ENCODE measurements at regions not wholly inside any gene's neighbourhood (a gene's known extent, or its start where the extent isn't known, plus 50 kb on each side); places are given as distances from the start of the nearest gene placed in this dataset.

GRCh38 chr4:111697176-111697942 is 447.9 kb upstream of the FAM241A start:
- WGBS, 2 experiments (ENCODE audit: extremely low coverage in 2 of 2, insufficient read length in 1 of 2), result no CpG with 5 or more reads among the region's 2 CpGs
- ChIA-PET POLR2A (ENCODE audit: unreplicated experiment) (no interaction called here), CTCF (no interaction called here)
- Histone ChIP-seq H2AFZ (replicated peaks; ENCODE audit: low read length, poor library complexity) (no peak overlapping the region), H3K9me3 (ENCODE audit: control insufficient read depth, insufficient read depth, low read length) (no peaks in the 10 kb centered on the region), H3K4me3 (ENCODE audit: insufficient read depth, low read depth, low read length) (no peak overlapping the region), H3K18ac (ENCODE audit: low read depth, low read length) (no peak overlapping the region), H3K9me1 (ENCODE audit: insufficient read depth, low read length) (no peaks in the 10 kb centered on the region), H2BK15ac (ENCODE audit: low read depth, low read length) (no peak overlapping the region), H3K14ac (replicated peaks; ENCODE audit: low read depth, low read length) (no peak overlapping the region), H3K4ac (ENCODE audit: low read depth, low read length) (no peak overlapping the region), H3K56ac (ENCODE audit: extremely low read depth, insufficient read depth, low read length) (no peak overlapping the region), H2BK20ac (ENCODE audit: low read depth, low read length) (no peak overlapping the region), H3K27ac (ENCODE audit: insufficient read depth, low read length) (no peak overlapping the region), H4K8ac (ENCODE audit: low read depth in 2 of 2, low read length in 2 of 2) (no peak overlapping the region), H3K4me2 (ENCODE audit: low read depth, low read length) (no peak overlapping the region), H4K5ac (ENCODE audit: low read depth, low read length) (no peak overlapping the region), H3K36me3 (ENCODE audit: control insufficient read depth, insufficient read depth, low read length) (no peaks in the 10 kb centered on the region), H4K91ac (ENCODE audit: insufficient read depth, low read depth, low read length) (no peak overlapping the region), H4K20me1 (ENCODE audit: insufficient read depth, low read length) (no peaks in the 10 kb centered on the region), H2BK5ac (ENCODE audit: low read depth, low read length, poor library complexity, severe bottlenecking) (no peak overlapping the region), H3K79me1 (ENCODE audit: low read depth in 1 of 2, low read length in 2 of 2) (no peaks in the 10 kb centered on the region), H2BK120ac (ENCODE audit: low read depth, low read length) (no peak overlapping the region), H3K9ac (ENCODE audit: low read depth, low read length) (no peak overlapping the region), H2AK9ac (replicated peaks; ENCODE audit: low read depth, low read length, poor library complexity) (no peak overlapping the region), H3K27me3 (ENCODE audit: control insufficient read depth, insufficient read depth, low read length) (no peaks in the 10 kb centered on the region), H3K4me1 (ENCODE audit: control insufficient read depth, insufficient read depth, low read length) (no peaks in the 10 kb centered on the region), H2AK5ac (ENCODE audit: low read depth, low read length) (no peak overlapping the region), H3K23ac (ENCODE audit: low read depth, low read length) (no peak overlapping the region)
- in situ Hi-C loops (cut with MboI; ENCODE audit: low sequenced_read_pairs), result no loop called here
- ATAC-seq (ENCODE audit: low read depth), result no peak
- no peak for DNase-seq
- no TSS peak for BruUV-seq (replicated peaks)
- dilution Hi-C loops (cut with HindIII; ENCODE audit: low sequenced_read_pairs, unreplicated experiment), result no loop called here
- intact Hi-C loops (cut with micrococcal nuclease), result no loop called here
- TF ChIP-seq CEBPB (IDR thresholded peaks at IDR 0.05; ENCODE audit: low read depth, low read length) (no peak), MAFK (IDR thresholded peaks at IDR 0.05; ENCODE audit: low read depth, low read length) (no peak), RFX5 (IDR thresholded peaks at IDR 0.05; ENCODE audit: low read depth, low read length) (no peak), FOS (IDR thresholded peaks at IDR 0.05; ENCODE audit: low read depth, low read length) (no peak), ELK1 (IDR thresholded peaks at IDR 0.05; ENCODE audit: borderline replicate concordance, low read depth, low read length) (no peak), RCOR1 (IDR thresholded peaks at IDR 0.05; ENCODE audit: insufficient replicate concordance, low read length) (no peak), BHLHE40 (IDR thresholded peaks at IDR 0.05; ENCODE audit: low read depth, low read length) (no peak), RAD21 (IDR thresholded peaks at IDR 0.05; ENCODE audit: low read length) (no peak), POLR2A (IDR thresholded peaks at IDR 0.05; ENCODE audit: low read depth, low read length) (no peak), MXI1 (IDR thresholded peaks at IDR 0.05; ENCODE audit: borderline replicate concordance, low read depth, low read length) (no peak), SMC3 (IDR thresholded peaks at IDR 0.05; ENCODE audit: low read depth, low read length) (no peak), NFE2L2 (IDR thresholded peaks at IDR 0.05; ENCODE audit: low read depth, low read length) (no peak), CTCF (conservative IDR thresholded peaks at IDR 0.05; ENCODE audit: low read depth, low read length) (no peak), MAZ (IDR thresholded peaks at IDR 0.05; ENCODE audit: borderline replicate concordance, low read depth, low read length) (no peak), USF2 (IDR thresholded peaks at IDR 0.05; ENCODE audit: low read depth, low read length) (no peak), CHD1 (IDR thresholded peaks at IDR 0.05; ENCODE audit: low read depth, low read length) (no peak)

All from IMR-90 (cell line).